ENCODE measurements at regions not wholly inside any gene's neighbourhood (a gene's known extent, or its start where the extent isn't known, plus 50 kb on each side); places are given as distances from the start of the nearest gene placed in this dataset.

- no peak overlapping the region for H3K4me3 ChIP-seq (ENCODE audit: low read depth, low read length)
- TF ChIP-seq CTCF (IDR thresholded peaks at IDR 0.05; ENCODE audit: low read depth, low read length) = no peak
Observed at GRCh38 chr18:56383349-56383748, 255.0 kb downstream of the TXNL1 start.

GRCh38 chr18:56382541-56382940 is 255.9 kb downstream of the TXNL1 start:
- no peak overlapping the region for H3K4me3 ChIP-seq (ENCODE audit: low read depth, low read length)
- no peak for TF ChIP-seq CTCF (IDR thresholded peaks at IDR 0.05; ENCODE audit: low read depth, low read length)

GRCh38 chr18:56381196-56381595 is 257.2 kb downstream of the TXNL1 start:
- H3K4me3 ChIP-seq (ENCODE audit: low read depth, low read length) = no peak overlapping the region
- no peak for TF ChIP-seq CTCF (IDR thresholded peaks at IDR 0.05; ENCODE audit: low read depth, low read length)

GRCh38 chr18:56380685-56381084 is 257.7 kb downstream of the TXNL1 start:
- TF ChIP-seq CTCF (IDR thresholded peaks at IDR 0.05; ENCODE audit: low read depth, low read length) = no peak
- no peak overlapping the region for H3K4me3 ChIP-seq (ENCODE audit: low read depth, low read length)

GRCh38 chr18:56379256-56379655 is 259.1 kb downstream of the TXNL1 start:
- TF ChIP-seq CTCF (IDR thresholded peaks at IDR 0.05; ENCODE audit: low read depth, low read length) = no peak
- H3K4me3 ChIP-seq (ENCODE audit: low read depth, low read length) = peak overlapping the region; percentile 39

- no peak for TF ChIP-seq CTCF (IDR thresholded peaks at IDR 0.05; ENCODE audit: low read depth, low read length)
- no peak overlapping the region for H3K4me3 ChIP-seq (ENCODE audit: low read depth, low read length)
Observed at GRCh38 chr18:56377231-56377630, 261.2 kb downstream of the TXNL1 start.

GRCh38 chr18:56374007-56374655 is 264.3 kb downstream of the TXNL1 start:
- no peak for TF ChIP-seq CTCF (IDR thresholded peaks at IDR 0.05; ENCODE audit: low read depth, low read length)
- no peak overlapping the region for H3K4me3 ChIP-seq (ENCODE audit: low read depth, low read length)

Data from WI38 (cell line).